Calu3 (cell line): ENCODE measurements at regions not wholly inside any gene's neighbourhood (a gene's known extent, or its start where the extent isn't known, plus 50 kb on each side); places are given as distances from the start of the nearest gene placed in this dataset.

Source experiments
- BruUV-seq: library from RNA; stranded (reverse); fragments of 400-500 nt; replicated peaks from 2 replicates; lab custom pipeline; 2021; lab: Mats Ljungman, UMichigan
- CTCF ChIA-PET: fragments of 300-600 bp; sonication (Branson Sonifier 250); formaldehyde crosslinking; loops from one replicate; lab custom pipeline; 2022; ENCODE audit warnings: antibody characterized with exemption; lab: Charles Lee
- DNase-seq: peaks from one replicate; pipeline ENCODE4 v3.0.0; 2022
- H3K27ac Mint-ChIP-seq: one replicate; pipeline ENCODE4 v1.8.0; 2022; ENCODE audit warnings: mixed read lengths; ENCODE audit not compliant: unreplicated experiment
- H3K27me3 Mint-ChIP-seq: one replicate; pipeline ENCODE4 v1.8.0; 2022; ENCODE audit warnings: mixed read lengths; ENCODE audit not compliant: unreplicated experiment
- H3K36me3 Mint-ChIP-seq: one replicate; pipeline ENCODE4 v1.8.0; 2022; ENCODE audit warnings: mild to moderate bottlenecking, moderate library complexity, mixed read lengths; ENCODE audit not compliant: insufficient read depth, unreplicated experiment
- H3K4me1 Mint-ChIP-seq: one replicate; pipeline ENCODE4 v1.8.0; 2022; ENCODE audit warnings: mild to moderate bottlenecking, low read depth, mixed read lengths; ENCODE audit not compliant: unreplicated experiment
- H3K4me3 Mint-ChIP-seq: one replicate; pipeline ENCODE4 v1.8.0; 2022; ENCODE audit warnings: mild to moderate bottlenecking, low read depth, moderate library complexity, mixed read lengths; ENCODE audit not compliant: unreplicated experiment
- H3K9me3 Mint-ChIP-seq: one replicate; pipeline ENCODE4 v1.8.0; 2022; ENCODE audit warnings: low read depth, mixed read lengths; ENCODE audit not compliant: unreplicated experiment
- CTCF ChIP-seq: fragments of 200-600 bp; IDR thresholded peaks from one replicate; pipeline ENCODE4 v1.8.0; 2022; ENCODE audit warnings: antibody characterized with exemption; ENCODE audit not compliant: unreplicated experiment
- intact Hi-C: fragments of 100-400 bp; cut with micrococcal nuclease; formaldehyde crosslinking; loops from one replicate; pipeline ENCODE4 v1.10.0; 2022; ENCODE audit not compliant: unreplicated experiment

GRCh38 chr13:88674841-88675240, 1003.7 kb downstream of the SLITRK5 start:
- no TSS peak for BruUV-seq
- CTCF ChIA-PET = no interaction called here
- Mint-ChIP-seq H3K27ac (no peak overlapping the region), H3K27me3 (no peaks in the 10 kb centered on the region), H3K4me3 (no peak overlapping the region), H3K9me3 (no peaks in the 10 kb centered on the region), H3K36me3 (no peaks in the 10 kb centered on the region), H3K4me1 (no peaks in the 10 kb centered on the region)
- no peak for TF ChIP-seq CTCF
- DNase-seq = no peak
- intact Hi-C loops = no loop called here

- intact Hi-C loops = no loop called here
These were observed 1004.3 kb downstream of the SLITRK5 start for GRCh38 chr13:88675347-88675996.

GRCh38 chr13:88676016-88676415, 1004.8 kb downstream of the SLITRK5 start:
- no peak overlapping the region for H3K27ac Mint-ChIP-seq
- no peak for DNase-seq
- H3K4me3 Mint-ChIP-seq = no peak overlapping the region
- intact Hi-C loops = no loop called here
- no peak for TF ChIP-seq CTCF
- H3K36me3 Mint-ChIP-seq = no peaks in the 10 kb centered on the region
- no TSS peak for BruUV-seq
- no peaks in the 10 kb centered on the region for H3K9me3 Mint-ChIP-seq
- CTCF ChIA-PET = no interaction called here
- no peaks in the 10 kb centered on the region for H3K27me3 Mint-ChIP-seq
- no peaks in the 10 kb centered on the region for H3K4me1 Mint-ChIP-seq

More at GRCh38 chr13:88675347-88675996, 1004.3 kb downstream of the SLITRK5 start:
- CTCF ChIA-PET = no interaction called here
- DNase-seq = no peak
- Mint-ChIP-seq H3K27ac (no peak overlapping the region), H3K4me1 (no peaks in the 10 kb centered on the region), H3K27me3 (no peaks in the 10 kb centered on the region), H3K9me3 (no peaks in the 10 kb centered on the region), H3K36me3 (no peaks in the 10 kb centered on the region), H3K4me3 (no peak overlapping the region)
- BruUV-seq = no TSS peak
- no peak for TF ChIP-seq CTCF

GRCh38 chr13:88685459-88685858, 1014.3 kb downstream of the SLITRK5 start:
- Mint-ChIP-seq H3K4me3 (no peak overlapping the region), H3K27me3 (no peaks in the 10 kb centered on the region), H3K27ac (no peak overlapping the region), H3K4me1 (no peaks in the 10 kb centered on the region), H3K9me3 (no peaks in the 10 kb centered on the region), H3K36me3 (no peaks in the 10 kb centered on the region)
- TF ChIP-seq CTCF = no peak
- BruUV-seq = no TSS peak
- DNase-seq = no peak
- intact Hi-C loops = no loop called here
- CTCF ChIA-PET = no interaction called here
